Memory B cell (primary cell): ENCODE measurements at regions not wholly inside any gene's neighbourhood (a gene's known extent, or its start where the extent isn't known, plus 50 kb on each side); places are given as distances from the start of the nearest gene placed in this dataset.

ENCODE experiments used
- ATAC-seq: fragments of 150-1000 bp; cut with Tn5 transposase; 2 replicates; pipeline ENCODE4 v1.10.0; 2021; ENCODE audit warnings: low read depth, mild to moderate bottlenecking, moderate library complexity
- DNase-seq, 2 donors: peaks; one replicate each; pipeline ENCODE4 v3.0.0; 2022; ENCODE audit warnings: low spot score in 2 of 2
- H3K27ac Mint-ChIP-seq: one replicate; pipeline ENCODE4 v1.8.0; 2022; ENCODE audit warnings: mild to moderate bottlenecking, moderate library complexity, mixed read lengths
- H3K27me3 Mint-ChIP-seq: one replicate; pipeline ENCODE4 v1.8.0; 2022; ENCODE audit warnings: mixed read lengths
- H3K36me3 Mint-ChIP-seq: one replicate; pipeline ENCODE4 v1.8.0; 2022; ENCODE audit warnings: mild to moderate bottlenecking, mixed read lengths
- H3K4me1 Mint-ChIP-seq: one replicate; pipeline ENCODE4 v1.8.0; 2022; ENCODE audit warnings: mixed read lengths
- H3K4me3 Mint-ChIP-seq: one replicate; pipeline ENCODE4 v1.8.0; 2022; ENCODE audit warnings: mild to moderate bottlenecking, moderate library complexity, mixed read lengths
- H3K9me3 Mint-ChIP-seq: one replicate; pipeline ENCODE4 v1.8.0; 2022; ENCODE audit warnings: mixed read lengths

- Mint-ChIP-seq H3K9me3 (no peaks in the 10 kb centered on the region), H3K36me3 (no peaks in the 10 kb centered on the region), H3K4me3 (no peak overlapping the region), H3K27me3 (peaks cover 7% of the 10 kb centered on the region), H3K4me1 (peaks cover 2% of the 10 kb centered on the region), H3K27ac (no peak overlapping the region)
- DNase-seq (no peak), ATAC-seq (no peak)
Measured at GRCh38 chr2:120565929-120566328, 169.7 kb upstream of the GLI2 start.

GRCh38 chr2:120566331-120567035 is 169.2 kb upstream of the GLI2 start:
- no peak overlapping the region for H3K4me3 Mint-ChIP-seq
- no peak overlapping the region for H3K27ac Mint-ChIP-seq
- no peak for DNase-seq
- no peak for ATAC-seq
- no peaks in the 10 kb centered on the region for H3K36me3 Mint-ChIP-seq
- peaks cover 2% of the 10 kb centered on the region for H3K4me1 Mint-ChIP-seq
- peaks cover 7% of the 10 kb centered on the region for H3K27me3 Mint-ChIP-seq
- no peaks in the 10 kb centered on the region for H3K9me3 Mint-ChIP-seq

- ATAC-seq (no peak), DNase-seq (no peak)
- Mint-ChIP-seq H3K27me3 (peaks cover 7% of the 10 kb centered on the region), H3K36me3 (no peaks in the 10 kb centered on the region), H3K9me3 (no peaks in the 10 kb centered on the region), H3K4me3 (no peak overlapping the region), H3K4me1 (peaks cover 2% of the 10 kb centered on the region), H3K27ac (no peak overlapping the region)
Measured at GRCh38 chr2:120567128-120567527, 168.5 kb upstream of the GLI2 start.

- Mint-ChIP-seq H3K4me1 (no peaks in the 10 kb centered on the region), H3K27me3 (peaks cover 7% of the 10 kb centered on the region), H3K4me3 (no peak overlapping the region), H3K9me3 (no peaks in the 10 kb centered on the region), H3K36me3 (no peaks in the 10 kb centered on the region), H3K27ac (no peak overlapping the region)
- DNase-seq (no peak), ATAC-seq (no peak)
Measured at GRCh38 chr2:120568089-120568974, 167.3 kb upstream of the GLI2 start.

DNA sequence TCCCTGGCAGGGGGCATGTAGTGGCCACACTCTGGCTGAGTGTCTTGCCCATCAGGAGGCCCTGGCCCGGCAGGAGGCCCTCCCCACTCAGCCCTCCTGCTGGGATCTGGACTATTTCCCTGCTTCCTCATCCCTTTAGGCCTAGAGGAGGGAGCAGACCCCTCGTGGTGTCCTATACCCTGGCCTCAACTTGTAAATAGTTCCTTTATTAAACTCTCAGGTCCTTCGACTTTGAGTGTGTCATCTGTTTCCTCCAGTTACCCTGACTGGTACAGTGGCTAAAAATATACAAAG is 166.7 kb upstream of the GLI2 start:
- no peaks in the 10 kb centered on the region for H3K4me1 Mint-ChIP-seq
- H3K4me3 Mint-ChIP-seq = no peak overlapping the region
- peaks cover 7% of the 10 kb centered on the region for H3K27me3 Mint-ChIP-seq
- DNase-seq (no peak), ATAC-seq (no peak)
- no peaks in the 10 kb centered on the region for H3K9me3 Mint-ChIP-seq
- H3K36me3 Mint-ChIP-seq = no peaks in the 10 kb centered on the region
- no peak overlapping the region for H3K27ac Mint-ChIP-seq

DNA sequence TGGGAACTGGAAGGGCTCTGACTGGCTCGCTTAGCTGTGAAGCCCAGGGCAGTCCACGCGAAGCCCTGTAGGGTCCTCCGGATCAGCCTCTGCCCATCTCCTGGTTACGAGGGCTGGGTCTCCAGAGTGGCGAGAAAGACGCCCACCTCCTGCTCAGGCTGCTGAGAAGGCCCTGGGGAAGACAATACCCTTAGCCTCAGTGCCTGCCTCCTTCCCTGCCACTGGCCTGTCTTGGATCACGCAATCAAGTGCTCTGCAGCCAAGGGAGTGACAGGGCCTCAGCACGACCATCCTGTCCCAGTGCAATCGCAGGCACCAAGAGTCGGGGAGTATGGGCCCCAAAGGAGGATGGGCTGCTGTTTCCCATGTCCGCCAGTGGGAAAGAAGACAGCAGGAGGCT is 165.7 kb upstream of the GLI2 start:
- Mint-ChIP-seq H3K4me1 (no peaks in the 10 kb centered on the region), H3K27ac (no peak overlapping the region), H3K4me3 (no peak overlapping the region), H3K36me3 (no peaks in the 10 kb centered on the region), H3K9me3 (no peaks in the 10 kb centered on the region), H3K27me3 (peaks cover 12% of the 10 kb centered on the region)
- no peak for ATAC-seq
- DNase-seq = no peak

DNA sequence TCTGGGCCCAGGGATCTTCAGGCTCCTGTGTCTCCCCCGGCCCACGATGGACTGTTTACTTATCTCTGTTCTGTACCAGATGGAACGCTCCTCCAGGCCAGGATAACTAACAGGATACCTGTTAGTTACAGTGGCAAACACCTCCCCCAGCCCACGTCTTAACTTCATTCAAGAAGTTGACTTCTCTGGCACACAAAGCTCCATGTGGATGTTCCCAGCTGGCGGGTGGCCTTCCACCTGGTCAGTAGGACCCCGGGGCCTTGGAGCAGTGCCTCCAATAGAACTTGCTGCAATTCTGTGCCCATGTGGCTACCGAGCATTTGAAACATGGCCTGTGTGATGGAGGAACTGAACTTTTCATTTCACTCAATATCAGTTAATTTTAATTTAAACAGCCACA is 165.1 kb upstream of the GLI2 start:
- Mint-ChIP-seq H3K4me3 (no peak overlapping the region), H3K36me3 (no peaks in the 10 kb centered on the region), H3K9me3 (no peaks in the 10 kb centered on the region), H3K27ac (no peak overlapping the region), H3K27me3 (peaks cover 14% of the 10 kb centered on the region), H3K4me1 (no peaks in the 10 kb centered on the region)
- ATAC-seq (no peak), DNase-seq (no peak)

DNA sequence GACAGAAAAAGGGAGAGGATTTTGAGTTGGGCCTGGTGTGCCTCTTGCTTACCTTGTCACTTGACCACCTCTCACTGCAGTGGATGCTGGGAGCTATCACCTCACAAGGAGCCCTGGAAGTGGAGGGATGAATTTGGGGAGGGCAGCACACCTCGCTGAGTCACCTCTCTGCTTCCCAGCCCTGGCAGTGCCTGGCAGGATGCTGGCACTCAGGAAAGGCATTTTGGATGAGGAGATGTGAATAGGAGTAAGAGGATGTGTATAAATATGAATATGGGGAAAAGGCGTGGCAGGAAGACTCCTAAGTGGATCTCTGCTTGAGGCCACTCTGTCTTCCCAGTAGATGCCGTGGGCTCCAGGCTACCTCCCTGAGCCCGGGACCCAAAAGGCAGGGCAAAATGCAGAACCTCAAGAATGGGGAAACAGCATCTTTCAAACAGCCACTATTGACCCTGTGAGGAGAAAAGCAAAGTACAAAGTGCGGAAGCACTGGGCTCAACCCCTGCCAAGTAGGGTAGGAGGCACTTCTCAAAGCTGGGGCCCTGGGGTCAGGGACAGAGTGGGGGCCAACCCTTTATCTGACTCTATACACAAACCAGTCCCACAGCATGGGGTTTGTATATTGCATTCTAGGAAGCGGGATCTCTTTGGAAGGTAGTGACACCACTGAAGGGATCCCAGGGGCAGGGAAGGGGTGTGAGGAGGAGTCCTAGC is 164.5 kb upstream of the GLI2 start:
- H3K9me3 Mint-ChIP-seq = no peaks in the 10 kb centered on the region
- ATAC-seq (no peak), DNase-seq (no peak)
- no peaks in the 10 kb centered on the region for H3K36me3 Mint-ChIP-seq
- no peak overlapping the region for H3K27ac Mint-ChIP-seq
- H3K27me3 Mint-ChIP-seq = peaks cover 17% of the 10 kb centered on the region
- no peaks in the 10 kb centered on the region for H3K4me1 Mint-ChIP-seq
- no peak overlapping the region for H3K4me3 Mint-ChIP-seq

DNA sequence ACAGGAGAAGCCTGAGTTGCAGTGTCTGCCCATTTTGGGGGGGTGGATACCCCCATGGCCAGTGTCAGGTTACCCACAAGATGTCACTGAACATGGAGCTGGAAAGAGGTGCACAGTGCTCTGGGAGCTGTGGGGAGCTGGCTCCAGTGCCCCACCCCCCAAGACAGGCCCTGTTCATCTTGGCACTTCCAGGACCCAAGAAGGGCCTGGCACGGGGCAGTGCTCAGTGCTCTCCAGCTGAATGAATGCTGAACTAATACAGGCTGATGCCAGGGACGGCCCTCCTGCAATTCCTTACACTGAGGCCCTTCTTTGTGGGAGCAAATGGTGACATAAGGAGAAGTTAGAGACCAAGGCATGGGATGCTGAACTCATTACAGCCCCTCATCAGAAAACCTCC is 163.4 kb upstream of the GLI2 start:
- H3K4me3 Mint-ChIP-seq = no peak overlapping the region
- H3K27ac Mint-ChIP-seq = no peak overlapping the region
- H3K4me1 Mint-ChIP-seq = no peaks in the 10 kb centered on the region
- H3K27me3 Mint-ChIP-seq = peaks cover 21% of the 10 kb centered on the region
- ATAC-seq (no peak), DNase-seq (no peak)
- no peaks in the 10 kb centered on the region for H3K9me3 Mint-ChIP-seq
- no peaks in the 10 kb centered on the region for H3K36me3 Mint-ChIP-seq

DNA sequence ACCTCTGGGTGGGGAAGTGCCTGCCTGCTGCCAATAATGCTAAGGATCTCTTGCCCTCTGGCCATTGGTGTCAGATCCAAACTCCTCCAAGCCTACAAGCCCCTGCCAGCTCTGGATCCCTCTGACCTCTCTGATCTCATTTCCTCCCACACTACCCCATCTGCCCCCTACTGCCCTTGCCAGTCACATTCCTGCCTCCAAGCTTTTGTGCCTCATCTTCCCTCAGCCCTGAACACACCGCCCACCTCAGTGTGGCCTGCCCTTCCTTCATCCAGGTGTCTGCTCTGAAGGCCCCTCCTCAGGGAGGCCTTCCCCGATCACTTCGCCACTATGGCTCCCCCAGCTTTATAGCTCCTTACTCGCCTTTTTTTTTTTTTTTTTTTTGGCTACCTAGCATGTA is 161.0 kb upstream of the GLI2 start:
- Mint-ChIP-seq H3K27me3 (peaks cover 27% of the 10 kb centered on the region), H3K36me3 (no peaks in the 10 kb centered on the region), H3K27ac (no peak overlapping the region), H3K9me3 (no peaks in the 10 kb centered on the region), H3K4me3 (no peak overlapping the region), H3K4me1 (peaks cover 2% of the 10 kb centered on the region)
- no peak for DNase-seq
- ATAC-seq = no peak

GRCh38 chr2:120575966-120576365 is 159.7 kb upstream of the GLI2 start:
- no peak for DNase-seq

GRCh38 chr2:120576509-120577474 is 158.9 kb upstream of the GLI2 start:
- DNase-seq (no peak), ATAC-seq (no peak)
- H3K27me3 Mint-ChIP-seq = peaks cover 29% of the 10 kb centered on the region
- H3K4me1 Mint-ChIP-seq = peaks cover 2% of the 10 kb centered on the region
- no peaks in the 10 kb centered on the region for H3K36me3 Mint-ChIP-seq
- H3K9me3 Mint-ChIP-seq = no peaks in the 10 kb centered on the region
- no peak overlapping the region for H3K27ac Mint-ChIP-seq
- H3K4me3 Mint-ChIP-seq = no peak overlapping the region

More at GRCh38 chr2:120575966-120576365, 159.7 kb upstream of the GLI2 start:
- no peak overlapping the region for H3K4me3 Mint-ChIP-seq
- ATAC-seq = no peak
- H3K36me3 Mint-ChIP-seq = no peaks in the 10 kb centered on the region
- no peaks in the 10 kb centered on the region for H3K9me3 Mint-ChIP-seq
- peaks cover 26% of the 10 kb centered on the region for H3K27me3 Mint-ChIP-seq
- no peak overlapping the region for H3K27ac Mint-ChIP-seq
- peaks cover 2% of the 10 kb centered on the region for H3K4me1 Mint-ChIP-seq

- H3K27ac Mint-ChIP-seq = no peak overlapping the region
- no peaks in the 10 kb centered on the region for H3K9me3 Mint-ChIP-seq
- H3K4me3 Mint-ChIP-seq = no peak overlapping the region
- ATAC-seq = no peak
- H3K27me3 Mint-ChIP-seq = peaks cover 30% of the 10 kb centered on the region
- no peaks in the 10 kb centered on the region for H3K36me3 Mint-ChIP-seq
- no peak for DNase-seq
- H3K4me1 Mint-ChIP-seq = peaks cover 2% of the 10 kb centered on the region
Measured at GRCh38 chr2:120577721-120578295, 157.9 kb upstream of the GLI2 start.
